Osteoblast (primary cell): ENCODE measurements at regions not wholly inside any gene's neighbourhood (a gene's known extent, or its start where the extent isn't known, plus 50 kb on each side); places are given as distances from the start of the nearest gene placed in this dataset.

Source experiments
- DNase-seq: peaks from one replicate; pipeline ENCODE4 v3.0.0; 2011; ENCODE audit warnings: low spot score, mixed read lengths; ENCODE audit not compliant: insufficient read length; ENCODE audit errors: missing footprints
- H2AFZ ChIP-seq: 2 replicates; pipeline ENCODE4 v1.6.0; 2011; ENCODE audit warnings: mild to moderate bottlenecking, low read length
- H3K27ac ChIP-seq: 2 replicates; pipeline ENCODE4 v1.5.1; 2011; ENCODE audit warnings: mild to moderate bottlenecking, low read depth, low read length, moderate library complexity
- H3K27me3 ChIP-seq: 2 replicates; pipeline ENCODE4 v1.6.0; 2012; ENCODE audit warnings: mild to moderate bottlenecking, control low read depth, inconsistent platforms, low read length, moderate library complexity; ENCODE audit not compliant: insufficient read depth
- H3K36me3 ChIP-seq: 2 replicates; pipeline ENCODE4 v1.5.1; 2011; ENCODE audit warnings: mild to moderate bottlenecking, low read length, control low read depth, moderate library complexity; ENCODE audit not compliant: insufficient read depth
- H3K4me1 ChIP-seq: 2 replicates; pipeline ENCODE4 v1.5.1; 2011; ENCODE audit warnings: mild to moderate bottlenecking, low read length, control low read depth, moderate library complexity; ENCODE audit not compliant: insufficient read depth
- H3K4me2 ChIP-seq: 2 replicates; pipeline ENCODE4 v1.6.0; 2011; ENCODE audit warnings: mild to moderate bottlenecking, low read length; ENCODE audit not compliant: insufficient read depth
- H3K4me3 ChIP-seq: fragments of 200-600 bp; sonication (generic); 3 replicates; pipeline ENCODE4 v1.5.1; 2012; ENCODE audit warnings: mild to moderate bottlenecking, low read length, inconsistent platforms; ENCODE audit not compliant: insufficient read depth
- H3K79me2 ChIP-seq: 2 replicates; pipeline ENCODE4 v1.6.0; 2012; ENCODE audit warnings: mild to moderate bottlenecking, low read length, control low read depth, inconsistent platforms; ENCODE audit not compliant: insufficient read depth
- H3K9me3 ChIP-seq: 2 replicates; pipeline ENCODE4 v1.5.1; 2011; ENCODE audit warnings: low read depth, low read length, control low read depth
- H4K20me1 ChIP-seq: 2 replicates; pipeline ENCODE4 v1.6.0; 2012; ENCODE audit warnings: mild to moderate bottlenecking, low read length, control low read depth; ENCODE audit not compliant: insufficient read depth
- TF ChIP-seq, protein P1 (sequence below): IDR thresholded peaks from 2 replicates; pipeline ENCODE4 v1.5.1; 2011; ENCODE audit warnings: mild to moderate bottlenecking, low read depth, low read length, moderate library complexity; ENCODE audit errors: extremely low read depth

DNA sequence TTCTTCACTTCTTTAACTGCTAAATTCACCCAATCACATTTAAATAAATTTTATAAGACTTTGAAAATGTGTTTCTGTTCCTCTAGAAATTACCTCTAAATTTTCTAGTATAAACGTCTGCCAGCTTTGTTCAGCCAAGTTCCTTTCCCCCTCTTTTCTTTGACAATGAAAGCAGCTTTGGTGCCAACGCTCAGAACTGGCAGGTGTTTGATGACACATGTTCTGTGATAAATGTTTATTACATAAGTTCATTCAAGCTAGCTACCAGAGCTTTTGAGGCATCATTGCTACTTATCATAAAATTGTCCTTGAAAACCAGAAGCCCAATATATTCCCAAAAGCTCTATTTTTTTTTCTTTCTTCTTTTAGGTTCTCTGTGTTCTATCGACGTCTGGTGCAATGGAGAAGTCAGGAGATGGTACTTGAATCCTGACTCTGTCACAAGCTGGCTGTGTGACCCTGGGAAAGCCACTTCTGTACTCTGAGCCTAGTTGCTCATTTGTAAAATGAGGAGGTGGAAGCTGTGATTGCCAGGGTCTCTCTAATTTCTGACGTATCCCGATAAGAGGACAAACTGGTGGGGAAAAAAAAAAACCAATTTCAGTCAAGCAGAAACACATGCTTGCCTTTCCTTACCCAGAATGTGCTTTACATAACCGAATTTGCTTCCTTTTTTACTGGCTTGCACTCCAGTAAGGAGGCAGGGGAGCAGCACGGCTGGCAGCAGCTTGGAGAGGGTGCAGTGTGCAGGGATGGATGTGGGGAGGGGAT is 187.1 kb upstream of the LPP start:
- Histone ChIP-seq H3K27ac (no peak overlapping the region), H2AFZ (no peak overlapping the region), H3K4me2 (no peak overlapping the region), H3K36me3 (no peaks in the 10 kb centered on the region), H3K27me3 (no peaks in the 10 kb centered on the region), H4K20me1 (no peaks in the 10 kb centered on the region), H3K9me3 (no peaks in the 10 kb centered on the region), H3K4me1 (peaks cover 11% of the 10 kb centered on the region), H3K4me3 (no peak overlapping the region), H3K79me2 (no peaks in the 10 kb centered on the region)
- no peak for DNase-seq
- TF ChIP-seq, protein P1, sequence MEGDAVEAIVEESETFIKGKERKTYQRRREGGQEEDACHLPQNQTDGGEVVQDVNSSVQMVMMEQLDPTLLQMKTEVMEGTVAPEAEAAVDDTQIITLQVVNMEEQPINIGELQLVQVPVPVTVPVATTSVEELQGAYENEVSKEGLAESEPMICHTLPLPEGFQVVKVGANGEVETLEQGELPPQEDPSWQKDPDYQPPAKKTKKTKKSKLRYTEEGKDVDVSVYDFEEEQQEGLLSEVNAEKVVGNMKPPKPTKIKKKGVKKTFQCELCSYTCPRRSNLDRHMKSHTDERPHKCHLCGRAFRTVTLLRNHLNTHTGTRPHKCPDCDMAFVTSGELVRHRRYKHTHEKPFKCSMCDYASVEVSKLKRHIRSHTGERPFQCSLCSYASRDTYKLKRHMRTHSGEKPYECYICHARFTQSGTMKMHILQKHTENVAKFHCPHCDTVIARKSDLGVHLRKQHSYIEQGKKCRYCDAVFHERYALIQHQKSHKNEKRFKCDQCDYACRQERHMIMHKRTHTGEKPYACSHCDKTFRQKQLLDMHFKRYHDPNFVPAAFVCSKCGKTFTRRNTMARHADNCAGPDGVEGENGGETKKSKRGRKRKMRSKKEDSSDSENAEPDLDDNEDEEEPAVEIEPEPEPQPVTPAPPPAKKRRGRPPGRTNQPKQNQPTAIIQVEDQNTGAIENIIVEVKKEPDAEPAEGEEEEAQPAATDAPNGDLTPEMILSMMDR: no peak

DNA sequence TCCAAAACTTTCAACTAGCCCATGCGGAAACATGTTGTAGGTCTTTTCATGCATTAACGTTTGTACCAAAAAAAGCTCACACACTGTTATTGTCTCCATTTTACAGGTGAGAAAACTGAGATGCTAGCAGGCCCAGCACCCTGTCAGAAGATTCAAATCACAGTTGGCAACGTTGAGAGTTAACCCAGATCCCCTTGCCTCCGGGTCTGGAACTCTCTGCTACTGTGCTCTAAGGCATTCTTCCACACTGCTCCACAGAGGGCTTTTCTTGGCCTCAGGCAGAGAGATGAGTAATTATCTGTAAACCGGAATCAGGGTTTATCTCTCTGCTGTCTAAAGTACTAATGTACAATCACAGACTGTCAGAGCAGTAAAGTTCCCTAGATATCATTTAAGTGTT is 186.0 kb upstream of the LPP start:
- Histone ChIP-seq H3K4me1 (peaks cover 11% of the 10 kb centered on the region), H3K9me3 (no peaks in the 10 kb centered on the region), H4K20me1 (no peaks in the 10 kb centered on the region), H3K4me2 (no peak overlapping the region), H3K4me3 (no peak overlapping the region), H3K27me3 (no peaks in the 10 kb centered on the region), H3K27ac (no peak overlapping the region), H3K36me3 (no peaks in the 10 kb centered on the region), H2AFZ (no peak overlapping the region), H3K79me2 (no peaks in the 10 kb centered on the region)
- DNase-seq: no peak
- TF ChIP-seq, protein P1: no peak

DNA sequence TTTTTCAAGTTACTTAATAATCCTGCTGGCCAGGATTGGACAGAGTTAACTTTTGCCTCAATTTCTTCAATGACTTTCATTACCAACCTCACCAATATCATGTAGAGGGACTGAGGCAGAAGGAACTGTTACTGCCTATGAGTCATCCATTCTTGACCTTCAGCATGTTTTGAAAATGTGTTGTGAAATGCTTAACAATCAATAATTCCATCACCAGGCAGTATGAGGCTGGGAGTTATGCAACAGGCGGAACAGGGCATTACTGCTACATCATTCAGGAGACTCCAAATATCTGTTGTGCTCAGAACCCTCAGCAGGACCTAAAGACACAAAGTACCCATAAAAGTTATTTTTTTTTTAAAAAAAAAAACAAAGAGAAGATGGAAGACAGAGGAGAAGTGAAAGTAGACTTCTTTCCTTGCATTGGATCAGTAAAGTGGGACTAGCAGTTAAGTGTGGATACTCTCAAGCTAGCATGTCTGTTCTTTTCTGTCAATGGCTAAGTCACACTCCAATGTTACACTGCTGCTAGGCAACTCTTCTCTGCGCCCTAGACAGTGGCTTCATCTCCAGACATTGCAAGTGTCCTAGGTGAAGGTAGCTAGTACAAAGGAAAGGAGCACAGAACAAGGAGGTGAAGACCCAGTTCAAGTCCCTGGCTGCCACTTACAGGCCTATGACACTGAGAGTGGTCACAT is 184.9 kb upstream of the LPP start:
- H3K36me3 ChIP-seq: no peaks in the 10 kb centered on the region
- TF ChIP-seq, protein P1: no peak
- no peak overlapping the region for H3K27ac ChIP-seq
- H4K20me1 ChIP-seq: no peaks in the 10 kb centered on the region
- no peaks in the 10 kb centered on the region for H3K9me3 ChIP-seq
- no peaks in the 10 kb centered on the region for H3K27me3 ChIP-seq
- no peak for DNase-seq
- H3K79me2 ChIP-seq: no peaks in the 10 kb centered on the region
- no peak overlapping the region for H3K4me3 ChIP-seq
- no peak overlapping the region for H2AFZ ChIP-seq
- H3K4me2 ChIP-seq: no peak overlapping the region
- H3K4me1 ChIP-seq: peaks cover 11% of the 10 kb centered on the region

DNA sequence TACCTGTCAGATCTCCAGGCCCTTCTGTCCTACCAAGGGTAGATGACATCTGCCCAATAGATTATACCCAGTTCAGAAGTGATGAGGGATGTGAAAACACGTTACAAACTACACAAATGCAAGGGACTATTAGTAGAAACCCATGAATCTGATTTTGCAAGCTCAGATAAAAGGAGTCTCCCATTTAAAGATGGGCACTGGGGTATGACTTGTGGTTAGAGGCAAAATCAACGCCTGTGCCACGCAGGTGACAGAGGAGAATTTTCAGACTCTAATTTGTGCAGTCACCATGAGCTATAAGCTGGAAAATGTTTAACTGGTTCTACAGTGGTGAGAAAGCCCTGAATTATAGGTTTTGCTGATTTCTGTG is 184.4 kb upstream of the LPP start:
- DNase-seq: no peak
- Histone ChIP-seq H3K27ac (no peak overlapping the region), H4K20me1 (no peaks in the 10 kb centered on the region), H3K4me3 (no peak overlapping the region), H3K27me3 (no peaks in the 10 kb centered on the region), H3K9me3 (no peaks in the 10 kb centered on the region), H3K4me1 (peaks cover 11% of the 10 kb centered on the region), H3K4me2 (no peak overlapping the region), H3K36me3 (no peaks in the 10 kb centered on the region), H2AFZ (no peak overlapping the region), H3K79me2 (no peaks in the 10 kb centered on the region)
- TF ChIP-seq, protein P1: no peak
